H1 (cell line): ENCODE measurements at regions not wholly inside any gene's neighbourhood (a gene's known extent, or its start where the extent isn't known, plus 50 kb on each side); places are given as distances from the start of the nearest gene placed in this dataset.
"Not testable (repeated sequence)": the region's sequence is repeated elsewhere in the genome, so short reads cannot be mapped to it uniquely, and the experiment has no call there.

Source experiments
- CTCF ChIA-PET: fragments of 300-600 bp; sonication (Branson Sonifier 250); formaldehyde crosslinking; loops from one replicate; lab custom pipeline; 2021; ENCODE audit not compliant: partially characterized antibody; lab: Charles Lee
- POLR2A ChIA-PET: fragments of 300-600 bp; sonication (Branson Sonifier 250); formaldehyde crosslinking; loops from one replicate; lab custom pipeline; 2021; ENCODE audit warnings: inconsistent platforms; ENCODE audit not compliant: partially characterized antibody; lab: Charles Lee
- DNase-seq, 2 experiments: peaks; one replicate each; pipeline versions ENCODE4 v3.0.0 to v3.0.0-alpha.2; 2010 to 2022; ENCODE audit warnings: low spot score in 2 of 2, low read depth in 1 of 2, mixed read lengths in 1 of 2
- FAIRE-seq: peaks from 2 replicates; lab custom pipeline; 2011; peaks lifted over from hg19 to GRCh38; lab: Jason Lieb, UNC
- H2AFZ ChIP-seq: 2 replicates; pipeline ENCODE4 v1.8.1; 2012; ENCODE audit warnings: low read length, inconsistent platforms
- H2AK5ac ChIP-seq: 2 replicates; pipeline ENCODE4 v1.6.1; 2013; ENCODE audit warnings: low read depth, low read length
- H2BK120ac ChIP-seq: replicated peaks from 2 replicates; pipeline ENCODE3; 2013; ENCODE audit warnings: low read depth, low read length, inconsistent platforms
- H2BK12ac ChIP-seq: 2 replicates; pipeline ENCODE4 v1.6.1; 2013; ENCODE audit warnings: low read depth, low read length
- H2BK15ac ChIP-seq: 2 replicates; pipeline ENCODE4 v1.6.1; 2013; ENCODE audit warnings: low read length
- H2BK20ac ChIP-seq: 2 replicates; pipeline ENCODE4 v1.6.1; 2013; ENCODE audit warnings: low read length
- H2BK5ac ChIP-seq: 2 replicates; pipeline ENCODE4 v1.6.1; 2013; ENCODE audit warnings: low read depth, low read length
- H3K14ac ChIP-seq: 2 replicates; pipeline ENCODE4 v1.6.1; 2013; ENCODE audit warnings: inconsistent platforms; ENCODE audit not compliant: insufficient read length
- H3K18ac ChIP-seq: 2 replicates; pipeline ENCODE4 v1.6.1; 2013; ENCODE audit warnings: low read length; ENCODE audit errors: extremely low read depth
- H3K23ac ChIP-seq: 2 replicates; pipeline ENCODE4 v1.6.1; 2013; ENCODE audit warnings: inconsistent platforms; ENCODE audit not compliant: insufficient read length
- H3K23me2 ChIP-seq: 2 replicates; pipeline ENCODE4 v1.6.1; 2013; ENCODE audit warnings: low read depth, low read length
- H3K27ac ChIP-seq: 2 replicates; pipeline ENCODE4 v1.6.1; 2011; ENCODE audit warnings: low read depth, low read length, inconsistent platforms
- H3K27me3 ChIP-seq, 4 experiments: replicated peaks in 1 of 4; 1 replicate in 1 of 4; 2 replicates in 3 of 4; pipeline versions ENCODE4 v1.6.1 to v1.8.1; 2011 to 2013; ENCODE audit warnings: low read length in 3 of 4, mild to moderate bottlenecking in 3 of 4, inconsistent platforms in 2 of 4, mixed read lengths in 2 of 4, moderate library complexity in 1 of 4; ENCODE audit not compliant: control insufficient read depth in 3 of 4, insufficient read depth in 3 of 4; ENCODE audit errors: extremely low read depth in 1 of 4
- H3K36me3 ChIP-seq, 4 experiments: 2 replicates each; pipeline versions ENCODE4 v1.6.1 to v1.8.1; 2011 to 2013; ENCODE audit warnings: mild to moderate bottlenecking in 4 of 4, low read length in 3 of 4, moderate library complexity in 2 of 4, control low read depth in 1 of 4, inconsistent platforms in 1 of 4; ENCODE audit not compliant: insufficient read depth in 4 of 4, control insufficient read depth in 2 of 4
- H3K4ac ChIP-seq: replicated peaks from 2 replicates; pipeline ENCODE3; 2013; ENCODE audit warnings: low read length, low read depth, mixed read lengths, inconsistent platforms; ENCODE audit not compliant: insufficient read length
- H3K4me1 ChIP-seq, 4 experiments: replicated peaks in 1 of 4; 1 replicate in 1 of 4; 2 replicates in 3 of 4; pipeline versions ENCODE4 v1.6.1 to v1.8.1; 2011 to 2013; ENCODE audit warnings: low read length in 3 of 4, inconsistent platforms in 2 of 4, mixed read lengths in 1 of 4; ENCODE audit not compliant: insufficient read depth in 4 of 4, control insufficient read depth in 3 of 4
- H3K4me2 ChIP-seq, 2 experiments: 2 replicates each; pipeline versions ENCODE4 v1.6.1 to v1.8.1; 2011 to 2013; ENCODE audit warnings: low read depth in 2 of 2, low read length in 2 of 2, control low read depth in 1 of 2, inconsistent platforms in 1 of 2, mild to moderate bottlenecking in 1 of 2; ENCODE audit not compliant: insufficient read depth in 1 of 2
- H3K4me3 ChIP-seq, 4 experiments: fragments of 200-600, 300-600 bp in 1 of 4; sonication (generic), shearing (Covaris generic), sonication (Bioruptor Twin) in 1 of 4; 2 replicates each; pipeline versions ENCODE4 v1.5.1 to v1.8.1; 2011 to 2016; ENCODE audit warnings: low read length in 4 of 4, low read depth in 3 of 4, control low read depth in 2 of 4, inconsistent platforms in 2 of 4, mild to moderate bottlenecking in 2 of 4, mixed read lengths in 1 of 4, moderate library complexity in 1 of 4; ENCODE audit not compliant: insufficient read depth in 2 of 4; ENCODE audit errors: extremely low read depth in 1 of 4
- H3K56ac ChIP-seq: replicated peaks from 2 replicates; pipeline ENCODE3; 2013; ENCODE audit warnings: low read depth, mild to moderate bottlenecking, mixed read lengths, low read length, inconsistent platforms; ENCODE audit not compliant: insufficient read length
- H3K79me1 ChIP-seq: 2 replicates; pipeline ENCODE4 v1.6.1; 2013; ENCODE audit warnings: low read depth, low read length, control low read depth
- H3K79me2 ChIP-seq, 2 experiments: 2 replicates each; pipeline versions ENCODE4 v1.6.1 to v1.8.1; 2012 to 2013; ENCODE audit warnings: low read length in 2 of 2, mild to moderate bottlenecking in 2 of 2, inconsistent platforms in 1 of 2; ENCODE audit not compliant: insufficient read depth in 2 of 2, control insufficient read depth in 1 of 2
- H3K9ac ChIP-seq, 4 experiments: replicated peaks in 1 of 4; 1 replicate in 1 of 4; 2 replicates in 3 of 4; pipeline versions ENCODE4 v1.6.1 to v1.8.1; 2011 to 2013; ENCODE audit warnings: low read depth in 3 of 4, low read length in 3 of 4, control low read depth in 2 of 4, mild to moderate bottlenecking in 2 of 4, moderate library complexity in 2 of 4, inconsistent platforms in 1 of 4; ENCODE audit errors: extremely low read depth in 1 of 4
- H3K9me3 ChIP-seq, 2 experiments: 2 replicates each; pipeline versions ENCODE4 v1.6.1 to v1.8.1; 2012 to 2013; ENCODE audit warnings: mild to moderate bottlenecking in 2 of 2, moderate library complexity in 2 of 2, control low read depth in 1 of 2, inconsistent platforms in 1 of 2, low read depth in 1 of 2, low read length in 1 of 2, mixed read lengths in 1 of 2; ENCODE audit not compliant: insufficient read depth in 2 of 2
- H4K20me1 ChIP-seq, 2 experiments: replicated peaks in 1 of 2; 2 replicates each; pipeline versions ENCODE3 to v1.8.1; 2011 to 2013; ENCODE audit warnings: inconsistent platforms in 2 of 2, low read length in 2 of 2, mild to moderate bottlenecking in 1 of 2; ENCODE audit not compliant: insufficient read depth in 2 of 2, control insufficient read depth in 1 of 2
- H4K5ac ChIP-seq: 2 replicates; pipeline ENCODE4 v1.6.1; 2013; ENCODE audit warnings: low read length, low read depth, mixed read lengths, inconsistent platforms; ENCODE audit not compliant: insufficient read length
- H4K8ac ChIP-seq: 2 replicates; pipeline ENCODE4 v1.8.0; 2013; ENCODE audit warnings: mild to moderate bottlenecking, moderate library complexity, low read length, inconsistent platforms; ENCODE audit not compliant: insufficient read depth; ENCODE audit errors: extremely low read depth
- H4K91ac ChIP-seq: replicated peaks from 2 replicates; pipeline ENCODE3; 2013; ENCODE audit warnings: low read length, mixed read lengths, inconsistent platforms; ENCODE audit not compliant: insufficient read length
- WGBS, 2 experiments: shearing (Covaris generic) in 1 of 2; methylation state at CpG; one replicate each; pipeline versions ENCODE4 v1.1.6 to v1.1.7; 2013 to 2015; ENCODE audit warnings: low lambda C conversion rate in 2 of 2, mixed read lengths in 2 of 2, inconsistent platforms in 1 of 2, low coverage in 1 of 2, missing lambda C conversion rate in 1 of 2; ENCODE audit not compliant: insufficient replicate concordance in 2 of 2, insufficient coverage in 1 of 2, insufficient read length in 1 of 2; ENCODE audit errors: extremely low coverage in 1 of 2, missing lambda C conversion rate in 1 of 2; 5-methylcytosine and 5-hydroxymethylcytosine counted together

- not testable (repeated sequence) for H4K8ac ChIP-seq, DNase-seq
- 81% methylated on average over 7 of the region's 10 CpGs; no CpG with 5 or more reads in 1 of the 2 experiments for WGBS, 2 experiments
These were observed 224.6 kb downstream of the LIPI start for GRCh38 chr21:13985865-13986863.

More at GRCh38 chr21:13985865-13986863, 224.6 kb downstream of the LIPI start:
- H4K5ac ChIP-seq, H3K18ac ChIP-seq, POLR2A ChIA-PET, H2BK12ac ChIP-seq, H3K4me3 ChIP-seq, H2BK5ac ChIP-seq, H3K4me1 ChIP-seq, H3K79me2 ChIP-seq, H2BK15ac ChIP-seq, H3K56ac ChIP-seq, H2BK20ac ChIP-seq, H2AK5ac ChIP-seq, FAIRE-seq, H3K79me1 ChIP-seq, H3K36me3 ChIP-seq, H3K23me2 ChIP-seq, H3K4me2 ChIP-seq, CTCF ChIA-PET, H4K91ac ChIP-seq, H4K20me1 ChIP-seq, H3K9ac ChIP-seq, H2AFZ ChIP-seq, H3K14ac ChIP-seq, H3K27ac ChIP-seq, H2BK120ac ChIP-seq, H3K27me3 ChIP-seq, H3K4ac ChIP-seq, H3K23ac ChIP-seq: not testable (repeated sequence)
- H3K9me3 ChIP-seq: peaks cover 7 to 47% of the 10 kb centered on the region in 2 experiments; a peak in 2 of 4 replicates
